H9 (cell line): ENCODE measurements at regions not wholly inside any gene's neighbourhood (a gene's known extent, or its start where the extent isn't known, plus 50 kb on each side); places are given as distances from the start of the nearest gene placed in this dataset.

ENCODE experiments used
- DNase-seq: peaks from one replicate; pipeline ENCODE4 v3.0.0-alpha.2; 2017
- H2AFZ ChIP-seq: one replicate; pipeline ENCODE4 v1.6.1; 2013; ENCODE audit warnings: mild to moderate bottlenecking, low read length, control low read depth, moderate library complexity
- H2AK5ac ChIP-seq: 2 replicates; pipeline ENCODE4 v1.6.1; 2013; ENCODE audit warnings: low read length, control low read depth, mixed read lengths; ENCODE audit not compliant: insufficient read length
- H2BK120ac ChIP-seq: one replicate; pipeline ENCODE4 v1.6.1; 2013; ENCODE audit warnings: low read depth, mild to moderate bottlenecking, low read length, control low read depth, inconsistent platforms; ENCODE audit not compliant: poor library complexity, severe bottlenecking
- H2BK12ac ChIP-seq: 2 replicates; pipeline ENCODE4 v1.6.1; 2013; ENCODE audit warnings: low read length, control low read depth, mixed read lengths, low read depth; ENCODE audit not compliant: insufficient read length
- H2BK15ac ChIP-seq: 2 replicates; pipeline ENCODE4 v1.6.1; 2013; ENCODE audit warnings: low read depth, low read length, control low read depth
- H2BK20ac ChIP-seq: one replicate; pipeline ENCODE4 v1.6.1; 2013; ENCODE audit warnings: low read depth, mild to moderate bottlenecking, low read length, control low read depth, inconsistent platforms; ENCODE audit not compliant: poor library complexity, severe bottlenecking
- H2BK5ac ChIP-seq: 2 replicates; pipeline ENCODE4 v1.6.1; 2013; ENCODE audit warnings: low read length, control low read depth, mixed read lengths; ENCODE audit not compliant: insufficient read length
- H3K14ac ChIP-seq: 2 replicates; pipeline ENCODE4 v1.6.1; 2013; ENCODE audit warnings: low read length, control low read depth; ENCODE audit not compliant: insufficient read depth
- H3K18ac ChIP-seq: 2 replicates; pipeline ENCODE4 v1.6.1; 2013; ENCODE audit warnings: low read depth, mild to moderate bottlenecking, mixed read lengths, low read length, control low read depth; ENCODE audit not compliant: insufficient read length
- H3K23ac ChIP-seq: 2 replicates; pipeline ENCODE4 v1.6.1; 2013; ENCODE audit warnings: low read length, control low read depth, mixed read lengths, low read depth; ENCODE audit not compliant: insufficient read length
- H3K23me2 ChIP-seq: 2 replicates; pipeline ENCODE4 v1.6.1; 2013; ENCODE audit warnings: low read depth, mild to moderate bottlenecking, mixed read lengths, low read length, control low read depth; ENCODE audit not compliant: insufficient read length, poor library complexity, severe bottlenecking
- H3K27ac ChIP-seq: 2 replicates; pipeline ENCODE4 v1.5.1; 2013; ENCODE audit warnings: low read length, control low read depth, mixed read lengths, low read depth; ENCODE audit not compliant: insufficient read length
- H3K27me3 ChIP-seq: 2 replicates; pipeline ENCODE4 v1.6.1; 2013; ENCODE audit warnings: low read length, control low read depth, inconsistent platforms; ENCODE audit not compliant: insufficient read depth
- H3K4ac ChIP-seq: 2 replicates; pipeline ENCODE4 v1.6.1; 2013; ENCODE audit warnings: low read depth, mild to moderate bottlenecking, control low read depth, inconsistent platforms, low read length, moderate library complexity
- H3K4me1 ChIP-seq: 2 replicates; pipeline ENCODE4 v1.6.1; 2013; ENCODE audit warnings: low read length, control low read depth, inconsistent platforms; ENCODE audit not compliant: insufficient read depth
- H3K4me2 ChIP-seq: 2 replicates; pipeline ENCODE4 v1.6.1; 2013; ENCODE audit warnings: low read length, control low read depth, mixed read lengths; ENCODE audit not compliant: insufficient read length, insufficient read depth
- H3K56ac ChIP-seq: 2 replicates; pipeline ENCODE4 v1.6.1; 2013; ENCODE audit warnings: low read depth, mild to moderate bottlenecking, mixed read lengths, low read length, control low read depth; ENCODE audit not compliant: insufficient read length
- H3K79me1 ChIP-seq: 2 replicates; pipeline ENCODE4 v1.6.1; 2013; ENCODE audit warnings: low read depth, mild to moderate bottlenecking, moderate library complexity, low read length, control low read depth, inconsistent platforms; ENCODE audit not compliant: insufficient read depth, poor library complexity, severe bottlenecking
- H3K79me2 ChIP-seq: 2 replicates; pipeline ENCODE4 v1.6.1; 2013; ENCODE audit warnings: low read length, control low read depth, inconsistent platforms; ENCODE audit not compliant: insufficient read depth
- H3K9ac ChIP-seq: 2 replicates; pipeline ENCODE4 v1.6.1; 2013; ENCODE audit warnings: low read length, control low read depth, mixed read lengths; ENCODE audit not compliant: insufficient read length; ENCODE audit errors: extremely low read depth
- H3K9me3 ChIP-seq: one replicate; pipeline ENCODE4 v1.6.1; 2013; ENCODE audit warnings: low read depth, low read length, inconsistent platforms; ENCODE audit not compliant: control insufficient read depth
- H3T11ph ChIP-seq: one replicate; pipeline ENCODE4 v1.6.1; 2013; ENCODE audit warnings: mild to moderate bottlenecking, low read length, control low read depth, inconsistent platforms
- H4K20me1 ChIP-seq: one replicate; pipeline ENCODE4 v1.6.1; 2013; ENCODE audit not compliant: control insufficient read depth, insufficient read length, insufficient read depth
- H4K5ac ChIP-seq: 2 replicates; pipeline ENCODE4 v1.6.1; 2013; ENCODE audit warnings: low read depth, mild to moderate bottlenecking, mixed read lengths, low read length, control low read depth; ENCODE audit not compliant: insufficient read length
- H4K8ac ChIP-seq: replicated peaks from 2 replicates; pipeline ENCODE4 v1.6.1; 2013; ENCODE audit warnings: low read length, control low read depth, mixed read lengths, low read depth; ENCODE audit not compliant: insufficient read length
- H4K91ac ChIP-seq: 2 replicates; pipeline ENCODE4 v1.6.1; 2013; ENCODE audit warnings: low read depth, mild to moderate bottlenecking, moderate library complexity, mixed read lengths, low read length, control low read depth; ENCODE audit not compliant: insufficient read length
- H3K27ac Mint-ChIP-seq, 3 experiments: 2 replicates in 2 of 3; 3 replicates in 1 of 3; pipeline ENCODE4 v1.8.0; 2020 to 2021; ENCODE audit warnings: mixed read lengths in 3 of 3, mild to moderate bottlenecking in 1 of 3, moderate library complexity in 1 of 3
- H3K27me3 Mint-ChIP-seq: 2 replicates; pipeline ENCODE4 v1.8.0; 2021; ENCODE audit warnings: low read depth, mild to moderate bottlenecking, moderate library complexity, mixed read lengths
- H3K36me3 Mint-ChIP-seq, 3 experiments: 2 replicates in 2 of 3; 3 replicates in 1 of 3; pipeline ENCODE4 v1.8.0; 2020 to 2021; ENCODE audit warnings: low read depth in 3 of 3, mixed read lengths in 3 of 3; ENCODE audit not compliant: insufficient read depth in 1 of 3
- H3K4me1 Mint-ChIP-seq, 2 experiments: 2 replicates each; pipeline ENCODE4 v1.8.0; 2020; ENCODE audit warnings: mixed read lengths in 2 of 2
- H3K4me3 Mint-ChIP-seq, 2 experiments: 2 replicates in 1 of 2; 3 replicates in 1 of 2; pipeline ENCODE4 v1.8.0; 2020 to 2021; ENCODE audit warnings: mild to moderate bottlenecking in 2 of 2, mixed read lengths in 2 of 2, moderate library complexity in 1 of 2
- H3K9me3 Mint-ChIP-seq, 2 experiments: 2 replicates in 1 of 2; 3 replicates in 1 of 2; pipeline ENCODE4 v1.8.0; 2020; ENCODE audit warnings: mild to moderate bottlenecking in 2 of 2, mixed read lengths in 2 of 2, moderate library complexity in 1 of 2
- WGBS: extraction: QIAGEN DNeasy Blood & Tissue Kit; methylation state at CpG from one replicate; pipeline ENCODE4 v1.1.7; 2013; ENCODE audit warnings: missing lambda C conversion rate, low lambda C conversion rate, mixed read lengths; ENCODE audit not compliant: insufficient read length; ENCODE audit errors: extremely low coverage; 5-methylcytosine and 5-hydroxymethylcytosine counted together
- TF ChIP-seq, protein P1 (sequence below): fragments of 200-600 bp; sonication (generic); conservative IDR thresholded peaks from 3 replicates; pipeline ENCODE4 v1.8.0; 2021; ENCODE audit warnings: antibody characterized with exemption, mild to moderate bottlenecking

DNA sequence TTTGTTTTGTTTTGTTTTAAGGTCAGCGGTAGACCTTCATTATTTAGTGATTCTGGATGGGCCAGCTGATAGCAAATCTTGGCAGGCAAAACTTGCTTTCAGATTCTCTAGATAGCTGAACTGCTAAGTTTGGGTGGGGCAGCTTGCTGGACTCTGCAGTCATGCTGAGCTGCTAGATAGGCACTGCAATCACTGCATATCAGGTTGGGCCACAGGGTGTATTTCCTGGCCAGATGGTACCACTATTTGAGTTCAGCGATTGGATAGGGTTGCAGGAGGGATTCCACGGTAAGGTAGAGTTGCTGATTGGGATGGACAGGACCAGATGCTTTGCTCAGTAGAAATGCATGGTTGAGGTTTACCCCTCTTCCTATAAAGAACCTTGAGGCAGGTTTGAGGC is 579.3 kb upstream of the ADGRL4 start:
- H2BK5ac ChIP-seq, result no peak overlapping the region

More for the DNA sequence above, 579.3 kb upstream of the ADGRL4 start:
- Mint-ChIP-seq H3K9me3 (peaks cover 20 to 25% of the 10 kb centered on the region in 2 experiments), H3K27me3 (no peaks in the 10 kb centered on the region), H3K36me3 (peaks cover 4 to 31% (median 14%) of the 10 kb centered on the region in 3 experiments), H3K4me3 (no peak overlapping the region), H3K4me1 (peaks cover 28 to 37% of the 10 kb centered on the region in 2 experiments), H3K27ac (no peak overlapping the region; a peak in 1 of 7 replicates)
- no peak overlapping the region for H2BK120ac ChIP-seq
- no peak overlapping the region for H2BK12ac ChIP-seq
- H2BK15ac ChIP-seq, result no peak overlapping the region
- H3K27me3 ChIP-seq, result no peaks in the 10 kb centered on the region
- no peak overlapping the region for H3K18ac ChIP-seq
- no peak overlapping the region for H3T11ph ChIP-seq
- H4K5ac ChIP-seq, result no peak overlapping the region
- no peaks in the 10 kb centered on the region for H3K79me2 ChIP-seq
- H3K4me1 ChIP-seq, result no peaks in the 10 kb centered on the region; the same call in 1 of the 2 replicates
- H3K14ac ChIP-seq, result no peak overlapping the region; the same call in 1 of the 2 replicates
- H2AK5ac ChIP-seq, result no peak overlapping the region
- H4K91ac ChIP-seq, result no peak overlapping the region
- no peak for DNase-seq
- H4K20me1 ChIP-seq, result no peaks in the 10 kb centered on the region
- no peak overlapping the region for H4K8ac ChIP-seq
- no peak overlapping the region for H2AFZ ChIP-seq
- no peaks in the 10 kb centered on the region for H3K79me1 ChIP-seq
- H3K9me3 ChIP-seq, result no peaks in the 10 kb centered on the region
- no peak overlapping the region for H3K4me2 ChIP-seq
- H3K27ac ChIP-seq, result no peak overlapping the region
- H3K56ac ChIP-seq, result no peak overlapping the region
- H3K23me2 ChIP-seq, result no peaks in the 10 kb centered on the region
- no peak overlapping the region for H3K9ac ChIP-seq
- TF ChIP-seq, protein P1, sequence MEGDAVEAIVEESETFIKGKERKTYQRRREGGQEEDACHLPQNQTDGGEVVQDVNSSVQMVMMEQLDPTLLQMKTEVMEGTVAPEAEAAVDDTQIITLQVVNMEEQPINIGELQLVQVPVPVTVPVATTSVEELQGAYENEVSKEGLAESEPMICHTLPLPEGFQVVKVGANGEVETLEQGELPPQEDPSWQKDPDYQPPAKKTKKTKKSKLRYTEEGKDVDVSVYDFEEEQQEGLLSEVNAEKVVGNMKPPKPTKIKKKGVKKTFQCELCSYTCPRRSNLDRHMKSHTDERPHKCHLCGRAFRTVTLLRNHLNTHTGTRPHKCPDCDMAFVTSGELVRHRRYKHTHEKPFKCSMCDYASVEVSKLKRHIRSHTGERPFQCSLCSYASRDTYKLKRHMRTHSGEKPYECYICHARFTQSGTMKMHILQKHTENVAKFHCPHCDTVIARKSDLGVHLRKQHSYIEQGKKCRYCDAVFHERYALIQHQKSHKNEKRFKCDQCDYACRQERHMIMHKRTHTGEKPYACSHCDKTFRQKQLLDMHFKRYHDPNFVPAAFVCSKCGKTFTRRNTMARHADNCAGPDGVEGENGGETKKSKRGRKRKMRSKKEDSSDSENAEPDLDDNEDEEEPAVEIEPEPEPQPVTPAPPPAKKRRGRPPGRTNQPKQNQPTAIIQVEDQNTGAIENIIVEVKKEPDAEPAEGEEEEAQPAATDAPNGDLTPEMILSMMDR, result no peak
- no peak overlapping the region for H3K4ac ChIP-seq
- H2BK20ac ChIP-seq, result no peak overlapping the region
- WGBS, result no CpG with 5 or more reads among the region's 3 CpGs
- no peak overlapping the region for H3K23ac ChIP-seq
